ENCODE measurements at regions not wholly inside any gene's neighbourhood (a gene's known extent, or its start where the extent isn't known, plus 50 kb on each side); places are given as distances from the start of the nearest gene placed in this dataset.
A peak's percentile ranks its signal among the peaks of the same experiment; 100 is the strongest.
"Not testable (repeated sequence)": the region's sequence is repeated elsewhere in the genome, so short reads cannot be mapped to it uniquely, and the experiment has no call there.

DNA sequence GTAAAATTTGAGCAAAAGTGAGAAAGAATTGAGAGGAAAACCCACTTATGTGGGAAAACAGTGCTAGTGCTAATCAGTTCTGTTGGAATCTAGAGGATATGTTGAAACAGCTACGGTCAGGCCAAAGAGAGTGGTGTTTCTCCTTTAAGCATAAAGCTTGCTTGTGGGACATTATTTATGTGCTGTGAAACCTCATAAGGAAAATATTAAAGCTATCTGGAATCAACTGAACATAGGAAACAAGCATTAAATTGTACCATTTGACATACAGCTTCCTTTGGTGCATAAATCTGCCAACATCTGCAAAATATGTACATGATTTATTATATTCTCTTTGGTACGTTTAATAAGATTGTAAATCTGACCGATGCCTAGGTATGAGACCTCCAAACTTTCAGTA is 182.5 kb upstream of the PDE10A start:
- Histone ChIP-seq H3K36me3 (ENCODE audit: insufficient read depth, low read depth, low read length) (no peaks in the 10 kb centered on the region), H3K9me3 (ENCODE audit: insufficient read depth, low read depth, low read length) (no peaks in the 10 kb centered on the region), H3K4me3 (ENCODE audit: low read length) (no peak overlapping the region), H3K27ac (ENCODE audit: low read length) (no peak overlapping the region), H3K27me3 (ENCODE audit: insufficient read depth, low read length) (peaks cover 13% of the 10 kb centered on the region), H3K9ac (ENCODE audit: low read depth, low read length) (no peak overlapping the region), H3K4me1 (ENCODE audit: insufficient read depth, low read length) (peaks cover 41% of the 10 kb centered on the region; the same call in 1 of the 2 replicates)

GRCh38 chr6:165844801-165845364 is 181.8 kb upstream of the PDE10A start:
- Histone ChIP-seq H3K9me3 (ENCODE audit: insufficient read depth, low read depth, low read length) (no peaks in the 10 kb centered on the region), H3K4me3 (ENCODE audit: low read length) (no peak overlapping the region), H3K4me1 (ENCODE audit: insufficient read depth, low read length) (peaks cover 41% of the 10 kb centered on the region; the same call in 1 of the 2 replicates), H3K27me3 (ENCODE audit: insufficient read depth, low read length) (peaks cover 7% of the 10 kb centered on the region), H3K36me3 (ENCODE audit: insufficient read depth, low read depth, low read length) (no peaks in the 10 kb centered on the region), H3K9ac (ENCODE audit: low read depth, low read length) (no peak overlapping the region), H3K27ac (ENCODE audit: low read length) (no peak overlapping the region)

DNA sequence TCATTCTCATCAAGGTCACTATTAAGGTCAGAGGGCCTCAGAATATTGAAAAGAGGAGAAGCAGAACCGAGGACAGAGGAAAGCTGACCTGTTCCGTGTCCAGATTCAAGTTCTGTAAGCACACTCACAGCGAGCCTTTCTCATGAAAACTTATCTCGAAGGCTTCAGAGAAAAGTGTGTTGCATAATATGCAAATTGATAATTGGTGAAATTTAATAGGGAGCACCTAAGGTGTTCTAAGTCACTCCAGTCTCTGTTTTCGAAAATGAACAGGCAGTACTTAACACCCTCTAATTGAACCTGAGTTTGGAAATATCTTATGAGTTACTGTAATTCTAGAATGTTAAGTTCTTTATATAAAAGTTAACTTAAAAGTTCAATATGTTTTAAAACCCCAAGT is 181.2 kb upstream of the PDE10A start:
- peaks cover 41% of the 10 kb centered on the region; the same call in 1 of the 2 replicates for H3K4me1 ChIP-seq (ENCODE audit: insufficient read depth, low read length)
- no peak overlapping the region for H3K4me3 ChIP-seq (ENCODE audit: low read length)
- no peaks in the 10 kb centered on the region for H3K9me3 ChIP-seq (ENCODE audit: insufficient read depth, low read depth, low read length)
- no peaks in the 10 kb centered on the region for H3K36me3 ChIP-seq (ENCODE audit: insufficient read depth, low read depth, low read length)
- H3K27ac ChIP-seq (ENCODE audit: low read length) = no peak overlapping the region
- peaks cover under 1% of the 10 kb centered on the region; the same call in 1 of the 2 replicates for H3K27me3 ChIP-seq (ENCODE audit: insufficient read depth, low read length)
- H3K9ac ChIP-seq (ENCODE audit: low read depth, low read length) = no peak overlapping the region

GRCh38 chr6:165843568-165844113 is 180.6 kb upstream of the PDE10A start:
- no peaks in the 10 kb centered on the region for H3K9me3 ChIP-seq (ENCODE audit: insufficient read depth, low read depth, low read length)
- H3K36me3 ChIP-seq (ENCODE audit: insufficient read depth, low read depth, low read length) = no peaks in the 10 kb centered on the region
- no peak overlapping the region for H3K4me3 ChIP-seq (ENCODE audit: low read length)
- H3K27ac ChIP-seq (ENCODE audit: low read length) = no peak overlapping the region
- H3K27me3 ChIP-seq (ENCODE audit: insufficient read depth, low read length) = no peaks in the 10 kb centered on the region
- peaks cover 42% of the 10 kb centered on the region; the same call in 1 of the 2 replicates for H3K4me1 ChIP-seq (ENCODE audit: insufficient read depth, low read length)
- H3K9ac ChIP-seq (ENCODE audit: low read depth, low read length) = no peak overlapping the region

DNA sequence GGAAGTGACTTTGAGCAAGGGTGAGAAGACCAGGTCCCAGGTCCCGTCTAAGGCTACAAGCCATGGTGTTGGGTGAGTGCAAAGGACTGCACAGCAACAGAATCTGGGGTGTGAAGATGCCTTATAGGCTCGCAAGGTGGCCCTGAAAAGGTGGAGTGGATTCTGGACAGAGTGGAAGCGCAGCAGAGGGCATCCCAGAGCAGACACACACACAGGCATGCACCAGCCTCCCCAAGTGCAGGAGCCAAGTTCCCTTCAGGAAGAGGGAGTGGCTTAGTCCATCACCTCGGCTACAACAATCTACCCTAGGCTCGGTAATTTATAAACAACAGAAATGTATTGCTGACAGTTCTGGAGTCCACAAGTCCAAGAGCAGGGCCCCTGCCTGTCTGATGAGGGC is 180.1 kb upstream of the PDE10A start:
- Histone ChIP-seq H3K9ac (ENCODE audit: low read depth, low read length) (no peak overlapping the region), H3K27ac (ENCODE audit: low read length) (no peak overlapping the region), H3K4me3 (ENCODE audit: low read length) (no peak overlapping the region; the same call in 1 of the 2 replicates), H3K4me1 (ENCODE audit: insufficient read depth, low read length) (peaks cover 45% of the 10 kb centered on the region; the same call in 1 of the 2 replicates), H3K27me3 (ENCODE audit: insufficient read depth, low read length) (no peaks in the 10 kb centered on the region), H3K36me3 (ENCODE audit: insufficient read depth, low read depth, low read length) (no peaks in the 10 kb centered on the region), H3K9me3 (ENCODE audit: insufficient read depth, low read depth, low read length) (no peaks in the 10 kb centered on the region)

GRCh38 chr6:165842281-165842936 is 179.4 kb upstream of the PDE10A start:
- peak overlapping the region; percentile 46 for H3K4me3 ChIP-seq (ENCODE audit: low read length)
- no peak overlapping the region for H3K9ac ChIP-seq (ENCODE audit: low read depth, low read length)
- H3K9me3 ChIP-seq (ENCODE audit: insufficient read depth, low read depth, low read length) = no peaks in the 10 kb centered on the region
- no peaks in the 10 kb centered on the region for H3K36me3 ChIP-seq (ENCODE audit: insufficient read depth, low read depth, low read length)
- H3K27me3 ChIP-seq (ENCODE audit: insufficient read depth, low read length) = no peaks in the 10 kb centered on the region
- peaks cover 41% of the 10 kb centered on the region; the same call in 1 of the 2 replicates for H3K4me1 ChIP-seq (ENCODE audit: insufficient read depth, low read length)
- H3K27ac ChIP-seq (ENCODE audit: low read length) = no peak overlapping the region

DNA sequence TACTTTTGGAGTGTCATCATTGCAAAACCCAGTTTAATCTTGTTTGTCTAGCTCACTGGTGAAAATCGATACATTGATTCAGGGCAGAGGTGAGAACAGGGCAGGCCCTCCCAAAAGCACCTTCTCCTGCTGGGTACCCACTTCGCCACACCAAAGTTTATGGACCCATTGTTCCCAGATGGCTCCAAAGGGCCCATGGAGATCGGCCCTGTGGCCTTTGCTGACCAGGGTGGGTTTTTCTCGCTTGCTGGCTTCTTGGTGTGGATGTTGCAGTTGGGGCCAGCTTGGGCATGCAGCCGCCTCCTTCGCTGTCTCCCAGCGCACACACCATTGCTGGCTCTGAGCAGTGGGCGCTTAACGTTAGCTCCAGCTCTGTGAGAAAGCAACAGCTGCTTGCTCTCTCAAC is 178.1 kb upstream of the PDE10A start:
- H3K9me3 ChIP-seq (ENCODE audit: insufficient read depth, low read depth, low read length) = no peaks in the 10 kb centered on the region
- no peaks in the 10 kb centered on the region for H3K36me3 ChIP-seq (ENCODE audit: insufficient read depth, low read depth, low read length)
- no peak overlapping the region for H3K4me3 ChIP-seq (ENCODE audit: low read length)
- H3K27ac ChIP-seq (ENCODE audit: low read length) = no peak overlapping the region
- peaks cover 39% of the 10 kb centered on the region; the same call in 1 of the 2 replicates for H3K4me1 ChIP-seq (ENCODE audit: insufficient read depth, low read length)
- H3K27me3 ChIP-seq (ENCODE audit: insufficient read depth, low read length) = no peaks in the 10 kb centered on the region
- no peak overlapping the region for H3K9ac ChIP-seq (ENCODE audit: low read depth, low read length)

GRCh38 chr6:165837948-165838745 is 175.1 kb upstream of the PDE10A start:
- Histone ChIP-seq H3K4me1 (ENCODE audit: insufficient read depth, low read length) (peaks cover 25% of the 10 kb centered on the region; the same call in 1 of the 2 replicates), H3K9me3 (ENCODE audit: insufficient read depth, low read depth, low read length) (no peaks in the 10 kb centered on the region), H3K27me3 (ENCODE audit: insufficient read depth, low read length) (peaks cover 3% of the 10 kb centered on the region; the same call in 1 of the 2 replicates), H3K36me3 (ENCODE audit: insufficient read depth, low read depth, low read length) (no peaks in the 10 kb centered on the region), H3K4me3 (ENCODE audit: low read length) (no peak overlapping the region), H3K9ac (ENCODE audit: low read depth, low read length) (no peak overlapping the region), H3K27ac (ENCODE audit: low read length) (no peak overlapping the region)

DNA sequence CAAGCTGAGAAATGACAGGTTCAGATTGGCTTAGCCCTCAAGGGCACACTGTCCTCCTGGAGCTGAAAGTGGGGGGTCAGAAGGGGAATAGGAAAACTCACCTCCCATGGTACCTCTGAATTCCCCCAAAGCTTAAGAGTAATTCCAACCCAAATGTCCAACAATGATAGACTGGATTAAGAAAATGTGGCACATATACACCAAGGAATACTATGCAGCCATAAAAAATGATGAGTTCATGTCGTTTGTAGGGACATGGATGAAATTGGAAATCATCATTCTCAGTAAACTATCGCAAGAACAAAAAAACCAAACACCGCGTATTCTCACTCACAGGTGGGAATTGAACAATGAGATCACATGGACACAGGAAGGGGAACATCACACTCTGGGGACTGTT is 173.6 kb upstream of the PDE10A start:
- not testable (repeated sequence) for H3K9me3 ChIP-seq (ENCODE audit: insufficient read depth, low read depth, low read length); H3K4me3 ChIP-seq (ENCODE audit: low read length); H3K27me3 ChIP-seq (ENCODE audit: insufficient read depth, low read length); H3K9ac ChIP-seq (ENCODE audit: low read depth, low read length); H3K27ac ChIP-seq (ENCODE audit: low read length); H3K36me3 ChIP-seq (ENCODE audit: insufficient read depth, low read depth, low read length)
- peaks cover 11% of the 10 kb centered on the region; the same call in 1 of the 2 replicates for H3K4me1 ChIP-seq (ENCODE audit: insufficient read depth, low read length)

GRCh38 chr6:165835410-165835851 is 172.4 kb upstream of the PDE10A start:
- H3K4me3 ChIP-seq (ENCODE audit: low read length) = no peak overlapping the region
- H3K27me3 ChIP-seq (ENCODE audit: insufficient read depth, low read length) = peaks cover 3% of the 10 kb centered on the region; the same call in 1 of the 2 replicates
- no peaks in the 10 kb centered on the region for H3K36me3 ChIP-seq (ENCODE audit: insufficient read depth, low read depth, low read length)
- H3K27ac ChIP-seq (ENCODE audit: low read length) = no peak overlapping the region
- H3K9ac ChIP-seq (ENCODE audit: low read depth, low read length) = no peak overlapping the region
- H3K9me3 ChIP-seq (ENCODE audit: insufficient read depth, low read depth, low read length) = no peaks in the 10 kb centered on the region
- 0 out of 2 replicates have a peak, but pooled peaks cover 4% of the 10 kb centered on the region for H3K4me1 ChIP-seq (ENCODE audit: insufficient read depth, low read length)

- 0 out of 2 replicates have a peak, but pooled peaks cover 4% of the 10 kb centered on the region for H3K4me1 ChIP-seq (ENCODE audit: insufficient read depth, low read length)
- H3K9me3 ChIP-seq (ENCODE audit: insufficient read depth, low read depth, low read length) = no peaks in the 10 kb centered on the region
- no peak overlapping the region for H3K9ac ChIP-seq (ENCODE audit: low read depth, low read length)
- H3K4me3 ChIP-seq (ENCODE audit: low read length) = no peak overlapping the region
- H3K27me3 ChIP-seq (ENCODE audit: insufficient read depth, low read length) = peaks cover 3% of the 10 kb centered on the region; the same call in 1 of the 2 replicates
- no peaks in the 10 kb centered on the region for H3K36me3 ChIP-seq (ENCODE audit: insufficient read depth, low read depth, low read length)
- H3K27ac ChIP-seq (ENCODE audit: low read length) = no peak overlapping the region
Observed at GRCh38 chr6:165834613-165835259, 171.7 kb upstream of the PDE10A start.

Data from iPS-20b (cell line).